HEK293 (cell line): ENCODE measurements at regions not wholly inside any gene's neighbourhood (a gene's known extent, or its start where the extent isn't known, plus 50 kb on each side); places are given as distances from the start of the nearest gene placed in this dataset.

Experiments used
- CTCF ChIA-PET: fragments of 350-600 bp; formaldehyde crosslinking; extraction: SDS; loops from one replicate; lab custom pipeline; 2021; ENCODE audit warnings: antibody characterized with exemption; lab: Yijun Ruan, JAX
- POLR2A ChIA-PET: fragments of 300-600 bp; formaldehyde crosslinking; extraction: SDS; loops from one replicate; lab custom pipeline; 2020; ENCODE audit warnings: antibody characterized with exemption, inconsistent platforms; lab: Yijun Ruan, JAX
- H3K27ac ChIP-seq: fragments of 200-500 bp; sonication (Bioruptor generic); 2 replicates; pipeline ENCODE4 v1.5.1; 2014; ENCODE audit warnings: low read depth, low read length, control low read depth, inconsistent platforms; ENCODE audit errors: extremely low read depth
- H3K36me3 ChIP-seq, 2 experiments: fragments of 200-500 bp in 1 of 2; sonication (Bioruptor generic) in 1 of 2; 1 replicate in 1 of 2; 2 replicates in 1 of 2; pipeline ENCODE4 v1.5.1; 2014 to 2017; ENCODE audit warnings: inconsistent platforms in 2 of 2, low read length in 2 of 2; ENCODE audit not compliant: control insufficient read depth in 2 of 2, insufficient read depth in 1 of 2
- H3K4me1 ChIP-seq: fragments of 200-500 bp; sonication (Bioruptor generic); 2 replicates; pipeline ENCODE4 v1.5.1; 2014; ENCODE audit warnings: mild to moderate bottlenecking, low read length, inconsistent platforms; ENCODE audit not compliant: control insufficient read depth, insufficient read depth
- H3K4me3 ChIP-seq: 2 replicates; pipeline ENCODE4 v1.5.1; 2011; ENCODE audit warnings: low read depth, mild to moderate bottlenecking, control low read depth, low read length, moderate library complexity
- H3K9me3 ChIP-seq: fragments of 200-500 bp; sonication (Bioruptor generic); 2 replicates; pipeline ENCODE4 v1.5.1; 2014; ENCODE audit warnings: low read depth, low read length, inconsistent platforms; ENCODE audit not compliant: control insufficient read depth, insufficient read depth
- EGR2 ChIP-seq: fragments of 450-650 bp; formaldehyde crosslinking; IDR thresholded peaks from 2 replicates; pipeline ENCODE4 v1.5.1; 2016; ENCODE audit warnings: low read depth, missing biosample characterization, missing genetic modification characterization
- KLF8 ChIP-seq: fragments of 450-650 bp; formaldehyde crosslinking; IDR thresholded peaks from 2 replicates; pipeline ENCODE4 v1.5.1; 2016; ENCODE audit warnings: missing biosample characterization, missing genetic modification characterization
- KLF9 ChIP-seq: fragments of 450-650 bp; formaldehyde crosslinking; IDR thresholded peaks from 2 replicates; pipeline ENCODE4 v1.5.1; 2016; ENCODE audit warnings: missing biosample characterization, missing genetic modification characterization, low read depth
- MEIS1 ChIP-seq: sonication (generic); formaldehyde crosslinking; IDR thresholded peaks from 2 replicates; pipeline ENCODE4 v1.8.1; 2022; ENCODE audit warnings: missing genetic modification reagents, mild to moderate bottlenecking, borderline replicate concordance
- PRDM6 ChIP-seq: fragments of 450-650 bp; formaldehyde crosslinking; IDR thresholded peaks from 2 replicates; pipeline ENCODE4 v1.5.1; 2017; ENCODE audit warnings: missing biosample characterization, missing genetic modification characterization
- REST ChIP-seq: fragments of 450-650 bp; formaldehyde crosslinking; IDR thresholded peaks from 2 replicates; pipeline ENCODE4 v1.5.1; 2016; ENCODE audit warnings: missing biosample characterization, missing genetic modification characterization
- ZBTB20 ChIP-seq: fragments of 450-650 bp; formaldehyde crosslinking; IDR thresholded peaks from 2 replicates; pipeline ENCODE4 v1.5.1; 2016; ENCODE audit warnings: missing biosample characterization, missing genetic modification characterization
- ZEB2 ChIP-seq: fragments of 450-650 bp; formaldehyde crosslinking; IDR thresholded peaks from 2 replicates; pipeline ENCODE4 v1.5.1; 2016; ENCODE audit warnings: missing biosample characterization, missing genetic modification characterization
- ZFP41 ChIP-seq: fragments of 450-650 bp; formaldehyde crosslinking; IDR thresholded peaks from 2 replicates; pipeline ENCODE4 v1.5.1; 2016; ENCODE audit warnings: missing biosample characterization, missing genetic modification characterization, borderline replicate concordance
- ZNF175 ChIP-seq: fragments of 450-650 bp; formaldehyde crosslinking; IDR thresholded peaks from 2 replicates; pipeline ENCODE4 v1.5.1; 2016; ENCODE audit warnings: missing biosample characterization, missing genetic modification characterization
- ZNF214 ChIP-seq: fragments of 450-650 bp; formaldehyde crosslinking; IDR thresholded peaks from 2 replicates; pipeline ENCODE4 v1.5.1; 2017; ENCODE audit warnings: missing biosample characterization, mild to moderate bottlenecking, missing genetic modification characterization, borderline replicate concordance
- ZNF596 ChIP-seq: fragments of 450-650 bp; IDR thresholded peaks from 2 replicates; pipeline ENCODE4 v1.5.0; 2018; ENCODE audit warnings: missing biosample characterization, mild to moderate bottlenecking, missing genetic modification characterization, moderate library complexity
- ZNF768 ChIP-seq: fragments of 450-650 bp; formaldehyde crosslinking; IDR thresholded peaks from 2 replicates; pipeline ENCODE4 v1.5.1; 2018; ENCODE audit warnings: missing biosample characterization, mild to moderate bottlenecking, missing genetic modification characterization
- ZNF830 ChIP-seq: fragments of 450-650 bp; IDR thresholded peaks from 2 replicates; pipeline ENCODE4 v1.5.0; 2018; ENCODE audit warnings: missing biosample characterization, missing genetic modification characterization, low read depth, mild to moderate bottlenecking, moderate library complexity
- ZSCAN16 ChIP-seq: fragments of 450-650 bp; formaldehyde crosslinking; IDR thresholded peaks from 2 replicates; pipeline ENCODE4 v1.5.1; 2016; ENCODE audit warnings: missing biosample characterization, missing genetic modification characterization
- TF ChIP-seq, protein P1 (sequence below): fragments of 450-650 bp; formaldehyde crosslinking; IDR thresholded peaks from 2 replicates; pipeline ENCODE4 v1.5.1; 2016; ENCODE audit warnings: missing biosample characterization, missing genetic modification characterization
- TF ChIP-seq, protein P2 (sequence below): fragments of 450-650 bp; formaldehyde crosslinking; IDR thresholded peaks from 2 replicates; pipeline ENCODE4 v1.5.1; 2016; ENCODE audit warnings: missing biosample characterization, missing genetic modification characterization
- TF ChIP-seq, protein P3 (sequence below): fragments of 450-650 bp; formaldehyde crosslinking; IDR thresholded peaks from 2 replicates; pipeline ENCODE4 v1.5.1; 2016; ENCODE audit warnings: missing biosample characterization, missing genetic modification characterization, borderline replicate concordance

GRCh38 chr6:100322886-100323285, 141.8 kb downstream of the SIM1 start:
- H3K4me3 ChIP-seq = no peak overlapping the region
- no peaks in the 10 kb centered on the region for H3K36me3 ChIP-seq
- no peaks in the 10 kb centered on the region for H3K4me1 ChIP-seq
- ChIA-PET CTCF (interaction anchor here (0.7 to 1.6 kb wide), 3 partner anchors 13 to 455 kb away, joined by 3 read pairs; no protein-coding TSS in a partner anchor), POLR2A (no interaction called here)
- no peak for TF ChIP-seq ZNF596 (tag by site-specific recombination)
- TF ChIP-seq EGR2 = no peak
- TF ChIP-seq KLF9 = no peak
- TF ChIP-seq, protein P1, sequence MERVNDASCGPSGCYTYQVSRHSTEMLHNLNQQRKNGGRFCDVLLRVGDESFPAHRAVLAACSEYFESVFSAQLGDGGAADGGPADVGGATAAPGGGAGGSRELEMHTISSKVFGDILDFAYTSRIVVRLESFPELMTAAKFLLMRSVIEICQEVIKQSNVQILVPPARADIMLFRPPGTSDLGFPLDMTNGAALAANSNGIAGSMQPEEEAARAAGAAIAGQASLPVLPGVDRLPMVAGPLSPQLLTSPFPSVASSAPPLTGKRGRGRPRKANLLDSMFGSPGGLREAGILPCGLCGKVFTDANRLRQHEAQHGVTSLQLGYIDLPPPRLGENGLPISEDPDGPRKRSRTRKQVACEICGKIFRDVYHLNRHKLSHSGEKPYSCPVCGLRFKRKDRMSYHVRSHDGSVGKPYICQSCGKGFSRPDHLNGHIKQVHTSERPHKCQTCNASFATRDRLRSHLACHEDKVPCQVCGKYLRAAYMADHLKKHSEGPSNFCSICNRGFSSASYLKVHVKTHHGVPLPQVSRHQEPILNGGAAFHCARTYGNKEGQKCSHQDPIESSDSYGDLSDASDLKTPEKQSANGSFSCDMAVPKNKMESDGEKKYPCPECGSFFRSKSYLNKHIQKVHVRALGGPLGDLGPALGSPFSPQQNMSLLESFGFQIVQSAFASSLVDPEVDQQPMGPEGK (tag by site-specific recombination) = no peak
- TF ChIP-seq ZBTB20 (tag by site-specific recombination) = no peak
- TF ChIP-seq ZNF768 (tag by site-specific recombination) = no peak
- TF ChIP-seq, protein P2, sequence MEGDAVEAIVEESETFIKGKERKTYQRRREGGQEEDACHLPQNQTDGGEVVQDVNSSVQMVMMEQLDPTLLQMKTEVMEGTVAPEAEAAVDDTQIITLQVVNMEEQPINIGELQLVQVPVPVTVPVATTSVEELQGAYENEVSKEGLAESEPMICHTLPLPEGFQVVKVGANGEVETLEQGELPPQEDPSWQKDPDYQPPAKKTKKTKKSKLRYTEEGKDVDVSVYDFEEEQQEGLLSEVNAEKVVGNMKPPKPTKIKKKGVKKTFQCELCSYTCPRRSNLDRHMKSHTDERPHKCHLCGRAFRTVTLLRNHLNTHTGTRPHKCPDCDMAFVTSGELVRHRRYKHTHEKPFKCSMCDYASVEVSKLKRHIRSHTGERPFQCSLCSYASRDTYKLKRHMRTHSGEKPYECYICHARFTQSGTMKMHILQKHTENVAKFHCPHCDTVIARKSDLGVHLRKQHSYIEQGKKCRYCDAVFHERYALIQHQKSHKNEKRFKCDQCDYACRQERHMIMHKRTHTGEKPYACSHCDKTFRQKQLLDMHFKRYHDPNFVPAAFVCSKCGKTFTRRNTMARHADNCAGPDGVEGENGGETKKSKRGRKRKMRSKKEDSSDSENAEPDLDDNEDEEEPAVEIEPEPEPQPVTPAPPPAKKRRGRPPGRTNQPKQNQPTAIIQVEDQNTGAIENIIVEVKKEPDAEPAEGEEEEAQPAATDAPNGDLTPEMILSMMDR = no peak
- TF ChIP-seq ZNF830 = no peak
- no peak for TF ChIP-seq ZSCAN16 (tag by site-specific recombination)
- no peak for TF ChIP-seq ZFP41 (tag by site-specific recombination)
- H3K27ac ChIP-seq = no peak overlapping the region
- no peaks in the 10 kb centered on the region for H3K9me3 ChIP-seq

- POLR2A ChIA-PET = no interaction called here
- Histone ChIP-seq H3K27ac (no peak overlapping the region), H3K4me1 (no peaks in the 10 kb centered on the region), H3K36me3 (no peaks in the 10 kb centered on the region), H3K9me3 (no peaks in the 10 kb centered on the region), H3K4me3 (no peak overlapping the region)
- CTCF ChIA-PET = interaction anchor here (0.8 to 0.9 kb wide), 2 partner anchors 140 to 204 kb away, joined by 5 read pairs; no protein-coding TSS in a partner anchor
- TF ChIP-seq ZEB2 (tag by site-specific recombination) (no peak), REST (tag by site-specific recombination) (no peak), ZNF175 (no peak), ZNF214 (tag by site-specific recombination) (no peak), KLF8 (tag by site-specific recombination) (no peak), MEIS1 (no peak), PRDM6 (tag by site-specific recombination) (no peak)
- TF ChIP-seq, protein P3, sequence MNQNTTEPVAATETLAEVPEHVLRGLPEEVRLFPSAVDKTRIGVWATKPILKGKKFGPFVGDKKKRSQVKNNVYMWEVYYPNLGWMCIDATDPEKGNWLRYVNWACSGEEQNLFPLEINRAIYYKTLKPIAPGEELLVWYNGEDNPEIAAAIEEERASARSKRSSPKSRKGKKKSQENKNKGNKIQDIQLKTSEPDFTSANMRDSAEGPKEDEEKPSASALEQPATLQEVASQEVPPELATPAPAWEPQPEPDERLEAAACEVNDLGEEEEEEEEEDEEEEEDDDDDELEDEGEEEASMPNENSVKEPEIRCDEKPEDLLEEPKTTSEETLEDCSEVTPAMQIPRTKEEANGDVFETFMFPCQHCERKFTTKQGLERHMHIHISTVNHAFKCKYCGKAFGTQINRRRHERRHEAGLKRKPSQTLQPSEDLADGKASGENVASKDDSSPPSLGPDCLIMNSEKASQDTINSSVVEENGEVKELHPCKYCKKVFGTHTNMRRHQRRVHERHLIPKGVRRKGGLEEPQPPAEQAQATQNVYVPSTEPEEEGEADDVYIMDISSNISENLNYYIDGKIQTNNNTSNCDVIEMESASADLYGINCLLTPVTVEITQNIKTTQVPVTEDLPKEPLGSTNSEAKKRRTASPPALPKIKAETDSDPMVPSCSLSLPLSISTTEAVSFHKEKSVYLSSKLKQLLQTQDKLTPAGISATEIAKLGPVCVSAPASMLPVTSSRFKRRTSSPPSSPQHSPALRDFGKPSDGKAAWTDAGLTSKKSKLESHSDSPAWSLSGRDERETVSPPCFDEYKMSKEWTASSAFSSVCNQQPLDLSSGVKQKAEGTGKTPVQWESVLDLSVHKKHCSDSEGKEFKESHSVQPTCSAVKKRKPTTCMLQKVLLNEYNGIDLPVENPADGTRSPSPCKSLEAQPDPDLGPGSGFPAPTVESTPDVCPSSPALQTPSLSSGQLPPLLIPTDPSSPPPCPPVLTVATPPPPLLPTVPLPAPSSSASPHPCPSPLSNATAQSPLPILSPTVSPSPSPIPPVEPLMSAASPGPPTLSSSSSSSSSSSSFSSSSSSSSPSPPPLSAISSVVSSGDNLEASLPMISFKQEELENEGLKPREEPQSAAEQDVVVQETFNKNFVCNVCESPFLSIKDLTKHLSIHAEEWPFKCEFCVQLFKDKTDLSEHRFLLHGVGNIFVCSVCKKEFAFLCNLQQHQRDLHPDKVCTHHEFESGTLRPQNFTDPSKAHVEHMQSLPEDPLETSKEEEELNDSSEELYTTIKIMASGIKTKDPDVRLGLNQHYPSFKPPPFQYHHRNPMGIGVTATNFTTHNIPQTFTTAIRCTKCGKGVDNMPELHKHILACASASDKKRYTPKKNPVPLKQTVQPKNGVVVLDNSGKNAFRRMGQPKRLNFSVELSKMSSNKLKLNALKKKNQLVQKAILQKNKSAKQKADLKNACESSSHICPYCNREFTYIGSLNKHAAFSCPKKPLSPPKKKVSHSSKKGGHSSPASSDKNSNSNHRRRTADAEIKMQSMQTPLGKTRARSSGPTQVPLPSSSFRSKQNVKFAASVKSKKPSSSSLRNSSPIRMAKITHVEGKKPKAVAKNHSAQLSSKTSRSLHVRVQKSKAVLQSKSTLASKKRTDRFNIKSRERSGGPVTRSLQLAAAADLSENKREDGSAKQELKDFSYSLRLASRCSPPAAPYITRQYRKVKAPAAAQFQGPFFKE (tag by site-specific recombination) = no peak
These were observed 144.0 kb downstream of the SIM1 start for GRCh38 chr6:100320686-100321085.
